T-helper 17 cell (primary cell): ENCODE measurements at regions not wholly inside any gene's neighbourhood (a gene's known extent, or its start where the extent isn't known, plus 50 kb on each side); places are given as distances from the start of the nearest gene placed in this dataset.

ENCODE experiments used
- ATAC-seq: fragments of 150-1000 bp; cut with Tn5 transposase; 2 replicates; pipeline ENCODE4 v1.10.0; 2021; ENCODE audit warnings: mild to moderate bottlenecking, moderate library complexity
- DNase-seq, 3 donors: peaks; one replicate each; pipeline versions ENCODE4 v3.0.0 to v3.0.0-alpha.2; 2020 to 2021
- H3K9me3 ChIP-seq: one replicate; pipeline ENCODE4 v1.7.0; 2013; ENCODE audit warnings: low read length, mild to moderate bottlenecking; ENCODE audit not compliant: control insufficient read depth, poor library complexity, severe bottlenecking
- H3K27ac Mint-ChIP-seq: one replicate; pipeline ENCODE4 v1.8.0; 2022; ENCODE audit warnings: mild to moderate bottlenecking, moderate library complexity, mixed read lengths
- H3K27me3 Mint-ChIP-seq: one replicate; pipeline ENCODE4 v1.8.0; 2022; ENCODE audit warnings: mixed read lengths
- H3K36me3 Mint-ChIP-seq: one replicate; pipeline ENCODE4 v1.8.0; 2022; ENCODE audit warnings: low read depth, mixed read lengths
- H3K4me1 Mint-ChIP-seq: one replicate; pipeline ENCODE4 v1.8.0; 2022; ENCODE audit warnings: mild to moderate bottlenecking, mixed read lengths
- H3K4me3 Mint-ChIP-seq: one replicate; pipeline ENCODE4 v1.8.0; 2022; ENCODE audit warnings: mild to moderate bottlenecking, moderate library complexity, mixed read lengths

DNA sequence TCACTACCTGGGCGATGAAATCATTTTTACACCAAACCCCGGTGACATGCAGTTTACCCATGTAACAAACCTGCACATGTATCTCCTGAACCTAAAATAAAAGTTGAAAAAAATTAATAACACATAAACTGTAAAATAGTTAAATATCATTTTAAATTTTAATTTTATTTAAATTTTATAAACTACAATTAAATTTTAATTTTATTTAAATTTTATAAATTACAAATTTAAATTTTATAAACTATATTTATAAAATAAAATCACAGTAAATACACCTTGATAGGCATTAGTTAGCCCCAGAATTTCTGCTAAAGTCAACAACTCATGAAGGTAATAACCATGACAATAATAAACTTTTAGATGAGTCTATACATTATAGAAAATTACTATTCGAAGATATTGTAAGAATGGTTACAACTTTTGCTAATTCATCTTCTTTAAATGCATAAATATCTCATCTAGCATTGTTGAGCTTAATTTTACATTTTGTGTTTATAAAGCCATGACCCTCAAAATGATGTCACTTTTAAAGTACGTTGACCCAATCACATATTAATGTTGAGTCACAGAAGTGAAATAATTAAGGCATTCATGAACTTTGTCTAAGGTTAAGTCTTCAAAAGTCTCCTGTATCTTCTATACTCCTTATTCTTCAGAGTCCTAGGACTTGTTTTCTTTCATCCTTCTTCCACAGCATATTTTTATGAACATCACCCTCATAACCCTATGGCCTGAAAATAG lies 755.8 kb upstream of the LCORL start:
- Mint-ChIP-seq H3K4me3 (no peak overlapping the region), H3K4me1 (no peaks in the 10 kb centered on the region), H3K27me3 (no peaks in the 10 kb centered on the region), H3K27ac (no peak overlapping the region), H3K36me3 (no peaks in the 10 kb centered on the region)
- DNase-seq (no peak), ATAC-seq (no peak)
- H3K9me3 ChIP-seq: no peaks in the 10 kb centered on the region

DNA sequence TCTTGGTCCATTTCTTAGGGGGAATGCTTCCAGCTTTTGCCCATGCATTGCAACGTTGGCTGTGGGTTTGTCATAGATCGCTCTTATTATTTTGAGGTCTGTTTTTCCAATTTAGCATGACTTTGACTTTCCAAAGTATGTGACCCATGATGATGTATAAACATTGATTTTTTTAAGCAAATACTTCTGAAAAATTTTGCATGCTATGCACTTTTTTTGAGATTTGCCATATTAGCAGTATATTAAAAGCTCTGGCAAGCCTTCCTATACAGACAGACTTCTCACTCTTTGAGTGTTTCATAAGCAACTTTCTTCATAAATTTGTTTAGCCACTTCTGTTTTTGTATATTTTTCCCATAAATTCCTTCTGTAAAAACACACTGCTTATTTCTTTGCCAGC lies 746.4 kb upstream of the LCORL start:
- H3K9me3 ChIP-seq: no peaks in the 10 kb centered on the region
- Mint-ChIP-seq H3K36me3 (no peaks in the 10 kb centered on the region), H3K4me3 (no peak overlapping the region), H3K27me3 (no peaks in the 10 kb centered on the region), H3K27ac (no peak overlapping the region), H3K4me1 (no peaks in the 10 kb centered on the region)
- ATAC-seq (no peak), DNase-seq (no peak)

DNA sequence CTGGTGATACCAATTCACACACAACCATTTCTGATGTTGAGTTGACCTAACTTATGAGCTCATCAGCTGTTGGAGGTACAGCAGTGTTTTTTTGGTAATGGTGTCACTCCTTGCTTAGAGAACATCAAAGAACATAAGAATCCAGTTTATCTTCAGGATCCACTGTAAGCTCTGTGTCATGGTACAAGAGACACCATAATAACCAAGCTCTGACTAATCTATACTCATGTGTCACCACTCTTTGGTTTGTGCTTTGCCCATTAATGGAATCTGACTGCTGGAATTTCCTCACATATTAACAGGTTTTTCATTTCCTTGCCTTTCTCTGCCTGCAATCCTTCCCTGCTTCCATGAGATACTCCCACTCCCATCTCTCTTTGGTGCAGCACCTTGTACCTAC lies 735.1 kb upstream of the LCORL start:
- Mint-ChIP-seq H3K27ac (no peak overlapping the region), H3K4me1 (no peaks in the 10 kb centered on the region), H3K36me3 (no peaks in the 10 kb centered on the region), H3K27me3 (no peaks in the 10 kb centered on the region), H3K4me3 (no peak overlapping the region)
- ATAC-seq: no peak
- no peak for DNase-seq
- H3K9me3 ChIP-seq: peaks cover 3% of the 10 kb centered on the region

DNA sequence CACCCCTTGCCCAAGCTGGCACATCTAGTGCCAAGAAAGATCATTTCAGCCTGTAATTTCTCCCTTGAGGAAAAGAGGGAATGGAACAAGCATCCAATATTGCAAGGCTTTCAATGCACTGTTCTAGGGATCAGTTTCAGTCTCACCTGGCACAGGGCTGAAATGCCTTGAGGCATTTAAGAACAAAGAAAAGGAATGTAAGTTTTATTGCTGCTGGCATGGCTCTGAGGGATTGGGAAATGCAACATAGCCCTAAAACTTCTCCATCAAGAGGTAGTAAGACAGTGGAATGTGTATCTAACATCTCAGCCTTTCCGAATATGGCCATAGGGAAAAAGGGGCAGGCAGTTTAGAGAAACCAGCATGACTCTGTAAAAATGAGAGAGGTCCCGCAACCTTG lies 732.6 kb upstream of the LCORL start:
- Mint-ChIP-seq H3K27ac (no peak overlapping the region), H3K36me3 (no peaks in the 10 kb centered on the region), H3K4me1 (no peaks in the 10 kb centered on the region), H3K4me3 (no peak overlapping the region), H3K27me3 (no peaks in the 10 kb centered on the region)
- DNase-seq (no peak), ATAC-seq (no peak)
- H3K9me3 ChIP-seq: no peaks in the 10 kb centered on the region

DNA sequence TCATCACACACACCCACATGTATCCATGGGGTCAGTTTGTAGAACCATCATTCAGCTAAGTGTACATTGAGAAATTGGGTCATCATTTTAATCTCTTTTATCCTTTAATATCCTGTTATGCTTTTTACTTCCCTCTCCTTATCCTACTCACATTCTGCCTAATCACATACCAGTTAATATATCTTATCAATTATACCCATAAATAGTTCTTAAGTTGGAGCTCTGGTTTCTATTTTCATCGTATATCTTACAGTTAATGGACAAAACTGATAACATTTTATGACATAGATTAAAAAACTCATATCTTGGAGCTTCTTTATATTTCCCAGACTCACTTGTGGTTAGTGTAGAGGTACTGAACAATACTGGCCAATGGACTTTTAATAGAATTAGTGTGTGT lies 729.5 kb upstream of the LCORL start:
- H3K4me1 Mint-ChIP-seq: no peaks in the 10 kb centered on the region
- no peak for ATAC-seq
- no peaks in the 10 kb centered on the region for H3K36me3 Mint-ChIP-seq
- H3K4me3 Mint-ChIP-seq: no peak overlapping the region
- DNase-seq: no peak
- no peaks in the 10 kb centered on the region for H3K27me3 Mint-ChIP-seq
- H3K27ac Mint-ChIP-seq: no peak overlapping the region
- H3K9me3 ChIP-seq: no peaks in the 10 kb centered on the region

DNA sequence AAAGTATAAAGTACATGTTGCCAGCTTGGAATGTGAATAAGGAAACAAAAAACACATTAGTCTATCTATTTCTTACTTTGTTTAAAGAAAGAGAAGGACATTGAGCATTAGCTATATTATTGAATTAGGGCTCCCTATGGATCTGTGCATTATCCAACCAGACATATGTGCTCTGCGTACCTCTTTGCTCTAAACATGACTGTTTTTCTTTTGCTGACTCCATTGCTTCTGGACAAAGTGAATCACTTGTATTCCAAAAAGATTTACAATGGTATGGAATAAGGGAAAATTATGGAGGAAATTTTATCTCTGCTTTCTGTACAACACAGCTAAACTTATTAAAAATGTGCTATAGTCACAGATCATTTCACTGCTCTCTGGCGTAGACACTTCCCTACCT lies 727.8 kb upstream of the LCORL start:
- Mint-ChIP-seq H3K27me3 (no peaks in the 10 kb centered on the region), H3K4me3 (no peak overlapping the region), H3K27ac (no peak overlapping the region), H3K4me1 (no peaks in the 10 kb centered on the region), H3K36me3 (no peaks in the 10 kb centered on the region)
- DNase-seq: no peak
- no peaks in the 10 kb centered on the region for H3K9me3 ChIP-seq
- ATAC-seq: no peak

DNA sequence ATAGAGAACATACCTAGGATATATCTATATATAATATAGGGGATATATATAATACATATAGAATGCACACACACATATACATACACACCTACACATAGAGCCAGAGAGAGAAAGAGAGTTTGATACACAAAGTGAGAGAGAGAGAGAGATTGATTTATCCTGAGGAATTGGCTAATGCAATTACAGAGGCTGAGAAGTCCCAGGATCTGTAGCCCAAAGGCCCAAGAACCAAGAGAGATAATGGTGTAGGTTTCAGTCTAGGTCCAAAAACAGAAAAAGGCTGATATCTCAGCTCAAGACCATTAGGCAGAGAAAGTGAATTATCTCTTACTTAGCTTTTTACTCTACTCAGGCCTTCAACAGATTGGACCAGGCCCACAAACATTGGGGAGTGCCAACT lies 715.0 kb upstream of the LCORL start:
- Mint-ChIP-seq H3K27me3 (no peaks in the 10 kb centered on the region), H3K36me3 (no peaks in the 10 kb centered on the region), H3K27ac (no peak overlapping the region), H3K4me3 (no peak overlapping the region), H3K4me1 (no peaks in the 10 kb centered on the region)
- no peak for DNase-seq
- H3K9me3 ChIP-seq: no peaks in the 10 kb centered on the region
- no peak for ATAC-seq

DNA sequence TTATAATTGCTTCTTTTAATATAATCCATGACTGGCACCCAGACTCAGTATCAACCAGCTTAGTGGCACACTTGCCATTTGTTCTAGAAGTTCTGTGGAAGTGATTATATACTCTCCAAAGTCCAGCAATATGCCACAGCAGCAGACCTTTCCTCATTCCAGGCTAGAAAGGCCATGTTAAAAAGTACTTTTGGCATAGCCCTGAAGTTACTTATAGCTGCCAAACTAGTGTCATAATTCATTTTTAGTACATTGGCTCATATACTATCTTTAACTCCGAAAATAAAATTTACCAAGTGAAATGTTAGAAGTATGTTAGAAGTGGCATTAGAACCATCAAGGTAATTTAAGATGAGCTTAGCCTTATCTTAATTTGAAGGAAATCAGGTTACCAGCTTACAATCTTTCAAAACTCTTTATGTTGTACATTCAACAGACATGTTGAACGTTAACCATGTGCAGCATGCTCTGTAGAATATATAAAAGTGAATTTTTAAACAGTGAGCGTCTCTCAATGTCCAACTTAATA lies 714.2 kb upstream of the LCORL start:
- no peaks in the 10 kb centered on the region for H3K36me3 Mint-ChIP-seq
- no peaks in the 10 kb centered on the region for H3K4me1 Mint-ChIP-seq
- H3K27me3 Mint-ChIP-seq: no peaks in the 10 kb centered on the region
- no peak overlapping the region for H3K4me3 Mint-ChIP-seq
- DNase-seq (no peak), ATAC-seq (no peak)
- H3K9me3 ChIP-seq: no peaks in the 10 kb centered on the region
- H3K27ac Mint-ChIP-seq: no peak overlapping the region

DNA sequence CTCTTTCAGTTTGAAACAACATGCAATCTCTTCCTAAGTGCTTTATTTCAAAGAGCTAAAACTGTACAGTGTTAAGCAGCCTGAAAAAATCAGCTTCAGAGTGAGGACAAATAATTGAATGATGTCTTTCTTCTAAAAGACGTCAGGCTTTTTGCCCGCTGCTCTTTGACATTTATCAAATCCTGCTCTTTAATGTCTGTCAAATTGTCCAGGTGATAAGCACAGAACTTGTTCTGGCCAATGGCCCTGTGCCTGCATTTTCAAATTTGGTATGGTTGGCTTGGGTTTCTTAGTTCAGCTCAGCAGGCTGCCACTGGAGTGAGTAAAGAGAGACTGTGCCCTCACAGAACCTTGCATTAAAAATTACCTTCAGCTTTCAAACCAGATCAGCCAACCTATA lies 712.9 kb upstream of the LCORL start:
- H3K27me3 Mint-ChIP-seq: no peaks in the 10 kb centered on the region

DNA sequence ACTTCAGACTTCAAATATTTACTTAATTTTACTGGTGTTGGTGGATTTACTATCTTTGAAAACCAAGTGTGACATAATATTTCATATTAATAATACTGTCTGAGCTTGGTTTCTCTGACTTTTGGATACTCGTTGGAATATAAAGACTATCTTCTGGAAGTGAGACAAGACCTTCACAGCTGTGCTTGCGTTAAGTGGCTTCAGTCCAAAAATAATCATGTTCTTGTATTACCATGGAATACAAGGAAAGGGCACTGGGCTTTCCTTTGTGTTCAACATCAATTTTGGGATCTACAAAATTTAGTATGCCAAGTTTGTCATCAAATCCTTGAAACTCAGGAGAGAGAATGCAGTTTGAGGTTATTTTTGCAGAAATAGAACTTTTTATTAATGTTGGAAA lies 712.4 kb upstream of the LCORL start:
- ATAC-seq: no peak
- Mint-ChIP-seq H3K36me3 (no peaks in the 10 kb centered on the region), H3K4me3 (no peak overlapping the region), H3K4me1 (no peaks in the 10 kb centered on the region), H3K27me3 (no peaks in the 10 kb centered on the region), H3K27ac (no peak overlapping the region)
- no peaks in the 10 kb centered on the region for H3K9me3 ChIP-seq
- no peak for DNase-seq

More for the DNA sequence above, 712.9 kb upstream of the LCORL start:
- no peak overlapping the region for H3K4me3 Mint-ChIP-seq
- no peak overlapping the region for H3K27ac Mint-ChIP-seq
- no peaks in the 10 kb centered on the region for H3K9me3 ChIP-seq
- DNase-seq: no peak
- no peaks in the 10 kb centered on the region for H3K4me1 Mint-ChIP-seq
- H3K36me3 Mint-ChIP-seq: no peaks in the 10 kb centered on the region
- ATAC-seq: no peak

DNA sequence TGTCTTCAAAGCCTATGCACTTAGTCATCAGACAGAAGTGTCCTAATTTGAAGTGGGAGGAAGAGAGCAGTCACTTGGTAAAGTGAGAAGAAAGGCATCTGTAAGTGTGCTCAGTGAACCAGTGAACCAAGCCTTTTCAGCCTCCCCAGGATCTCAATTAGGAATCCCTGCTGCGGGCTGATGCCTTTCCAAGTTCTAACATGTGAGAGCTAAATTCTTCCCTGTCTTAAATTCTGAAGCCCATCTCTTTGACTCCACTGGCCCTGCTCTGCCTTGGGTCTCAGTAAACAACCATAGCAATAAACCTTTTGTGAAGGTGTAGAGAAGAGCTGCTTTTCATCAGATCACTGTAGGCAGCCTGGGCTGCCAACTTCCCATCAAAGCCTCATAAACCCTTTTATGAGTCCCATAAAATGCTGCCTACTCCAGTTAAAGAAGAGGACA lies 701.2 kb upstream of the LCORL start:
- H3K9me3 ChIP-seq: no peaks in the 10 kb centered on the region
- Mint-ChIP-seq H3K27ac (no peak overlapping the region), H3K4me1 (no peaks in the 10 kb centered on the region), H3K27me3 (no peaks in the 10 kb centered on the region), H3K4me3 (no peak overlapping the region), H3K36me3 (no peaks in the 10 kb centered on the region)
- no peak for DNase-seq
- no peak for ATAC-seq

DNA sequence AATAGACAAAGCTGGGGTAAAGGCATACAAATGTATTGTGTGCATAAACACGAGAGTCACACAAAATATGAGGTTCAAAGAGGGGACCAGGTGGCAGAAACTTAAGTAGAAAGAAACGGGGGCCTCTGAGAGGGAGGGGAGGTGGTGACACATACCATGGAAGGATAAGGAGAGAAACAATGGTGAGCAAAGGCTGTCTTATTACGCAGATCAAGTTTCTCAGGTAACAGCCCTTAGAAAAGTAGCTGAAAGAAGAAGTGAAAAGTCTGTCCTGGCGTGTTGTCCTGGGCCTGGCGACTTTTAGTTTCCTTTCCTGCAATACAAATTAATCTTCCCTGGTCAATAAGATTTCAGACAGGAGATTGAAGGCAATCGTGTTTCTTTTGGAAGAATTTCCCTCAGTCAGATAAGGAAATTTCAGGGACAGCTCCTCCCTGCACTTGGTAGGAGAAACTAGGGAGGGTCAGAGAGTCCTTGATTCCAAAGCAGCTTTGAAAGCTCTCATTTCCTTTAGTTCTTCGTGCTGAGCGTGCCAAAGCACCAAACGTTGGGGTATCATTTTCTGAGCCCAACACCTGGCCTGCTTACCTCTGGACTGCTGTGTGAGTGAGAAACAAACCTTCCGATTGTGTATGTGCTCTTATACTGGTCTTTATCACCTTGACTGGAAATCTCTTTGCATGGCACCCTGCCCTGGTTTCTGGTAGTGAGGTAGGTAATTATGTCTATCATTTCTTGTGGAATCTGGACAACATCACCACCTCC lies 676.7 kb upstream of the LCORL start:
- DNase-seq (no peak), ATAC-seq (no peak)
- peaks cover 20% of the 10 kb centered on the region for H3K27me3 Mint-ChIP-seq
- no peaks in the 10 kb centered on the region for H3K9me3 ChIP-seq
- H3K4me3 Mint-ChIP-seq: no peak overlapping the region
- H3K4me1 Mint-ChIP-seq: no peaks in the 10 kb centered on the region
- H3K36me3 Mint-ChIP-seq: no peaks in the 10 kb centered on the region
- no peak overlapping the region for H3K27ac Mint-ChIP-seq

DNA sequence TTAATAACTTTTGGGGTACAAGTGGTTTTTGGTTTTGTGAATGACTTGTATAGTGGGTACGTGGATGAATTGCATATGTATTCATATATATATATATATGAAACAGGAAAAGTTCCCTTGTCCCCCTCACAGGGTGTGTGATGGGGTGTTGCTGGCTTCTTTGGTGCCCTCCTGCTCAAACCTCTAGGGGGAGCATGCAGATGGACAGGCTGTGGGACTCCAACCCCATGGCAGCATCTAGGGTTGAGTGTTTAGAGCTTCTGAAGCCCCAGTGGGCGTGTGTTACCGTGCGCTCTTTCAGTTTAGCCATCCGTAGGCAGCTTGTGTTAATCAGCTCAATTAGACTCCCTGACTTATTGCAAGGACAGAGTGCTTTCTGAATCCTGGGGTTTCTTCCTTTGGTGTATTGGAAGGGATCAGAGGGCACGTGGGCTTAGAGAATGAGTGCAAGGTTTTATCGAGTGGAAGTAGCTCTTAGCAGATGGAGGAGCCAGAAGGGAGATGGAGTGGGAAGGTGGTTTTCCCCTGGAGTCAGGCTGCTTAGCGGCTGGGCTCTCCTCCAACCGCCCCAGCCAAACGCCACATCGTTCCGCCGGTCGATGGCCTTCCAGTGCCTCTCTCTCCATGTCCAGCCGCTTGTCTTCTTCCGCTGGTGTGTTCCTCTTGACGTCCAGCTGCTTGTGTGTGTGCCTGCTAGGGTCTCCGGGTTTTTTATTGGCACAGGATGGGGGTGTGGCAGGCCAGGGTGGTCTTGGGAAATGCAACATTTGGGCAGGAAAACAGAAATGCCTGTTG lies 674.4 kb upstream of the LCORL start:
- Mint-ChIP-seq H3K4me3 (no peak overlapping the region), H3K4me1 (peaks cover 3% of the 10 kb centered on the region), H3K27me3 (peaks cover 26% of the 10 kb centered on the region), H3K27ac (no peak overlapping the region), H3K36me3 (no peaks in the 10 kb centered on the region)
- no peaks in the 10 kb centered on the region for H3K9me3 ChIP-seq
- no peak for DNase-seq
- ATAC-seq: no peak
